ENCODE measurements at regions not wholly inside any gene's neighbourhood (a gene's known extent, or its start where the extent isn't known, plus 50 kb on each side); places are given as distances from the start of the nearest gene placed in this dataset.
"Not testable (repeated sequence)": the region's sequence is repeated elsewhere in the genome, so short reads cannot be mapped to it uniquely, and the experiment has no call there.

DNA sequence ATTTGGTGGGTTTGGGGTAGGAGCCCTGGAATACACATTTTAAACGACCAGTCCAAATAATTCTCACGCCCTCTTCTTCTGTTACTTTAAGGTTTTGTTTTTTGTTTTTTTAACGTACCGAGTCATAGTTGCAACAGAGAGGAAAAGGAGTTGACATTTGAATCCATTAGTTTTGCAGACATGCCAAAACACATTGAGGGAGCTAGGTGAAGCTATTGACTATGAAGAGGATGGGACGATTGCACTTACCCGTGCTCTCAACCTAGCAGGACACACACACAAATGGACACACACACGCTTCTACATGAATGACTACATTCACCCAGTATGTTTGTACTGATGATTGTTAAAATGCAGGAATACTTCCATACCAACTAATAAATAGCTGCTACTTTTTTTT lies 54.3 kb upstream of the CIT start:
- no peak for DNase-seq

DNA sequence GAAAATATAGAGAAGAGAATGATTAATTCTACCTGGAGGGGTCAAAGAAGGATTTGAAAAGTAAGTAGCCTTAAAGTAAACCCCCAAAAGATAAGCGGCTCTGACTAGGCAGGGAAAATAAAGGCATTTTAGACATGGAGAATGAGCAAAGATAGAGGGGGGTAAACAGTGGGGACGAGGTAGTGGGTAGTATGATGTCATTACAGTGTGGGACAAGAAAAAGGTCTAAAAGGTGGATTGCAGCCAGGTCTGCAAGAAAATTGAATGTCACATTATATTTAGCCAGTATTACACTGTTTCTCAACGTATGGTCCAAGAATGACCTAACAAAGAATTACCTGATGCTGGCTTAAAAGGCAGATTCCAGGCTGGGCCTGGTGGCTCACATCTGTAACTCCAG lies 55.8 kb upstream of the CIT start:
- no peak for DNase-seq

DNA sequence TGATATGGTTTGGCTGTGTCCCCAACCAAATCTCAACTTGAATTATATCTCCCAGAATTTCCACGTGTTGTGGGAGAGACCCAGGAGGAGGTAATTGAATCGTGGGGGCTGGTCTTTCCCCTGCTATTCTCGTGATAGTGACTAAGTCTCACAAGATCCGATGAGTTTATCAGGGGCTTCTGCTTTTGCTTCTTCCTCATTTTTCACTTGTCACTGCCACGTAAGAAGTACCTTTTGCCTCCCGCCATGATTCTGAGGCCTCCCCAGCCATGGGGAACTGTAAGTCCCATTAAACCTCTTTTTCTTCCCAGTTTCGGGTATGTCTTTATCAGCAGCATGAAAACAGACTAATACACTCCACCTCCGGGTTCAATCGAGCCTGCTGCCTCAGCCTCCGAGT lies 54.3 kb upstream of the BICDL1 start:
- DNase-seq = not testable (repeated sequence)

DNA sequence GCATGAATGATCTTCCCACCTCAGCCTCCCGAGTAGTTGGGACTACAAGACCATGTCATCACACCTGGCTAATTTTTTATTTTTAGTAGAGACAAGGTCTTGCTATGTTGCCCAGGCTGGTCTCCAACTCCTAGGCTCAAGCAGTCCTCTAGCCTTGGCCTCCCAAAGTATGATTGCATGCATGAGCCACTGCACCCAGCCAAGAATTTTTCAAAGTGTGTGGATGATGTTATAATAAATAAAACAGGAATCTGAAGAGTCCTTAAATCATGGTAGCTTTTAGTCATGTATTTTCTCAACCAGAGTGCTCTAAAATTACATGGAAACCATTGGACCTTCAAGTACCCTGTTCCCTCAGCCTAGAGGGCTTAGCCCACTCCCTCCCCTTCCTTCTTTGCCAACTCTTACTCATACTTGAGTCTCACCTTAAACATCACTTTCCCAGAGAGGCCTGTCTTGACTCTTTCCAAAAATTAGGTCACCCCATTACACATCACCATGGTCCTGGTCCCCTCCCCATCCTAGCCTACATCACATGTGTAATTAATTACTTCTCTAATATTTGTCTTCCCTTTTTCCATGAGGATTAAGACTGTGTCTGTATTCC lies 52.2 kb upstream of the BICDL1 start:
- DNase-seq = no peak

DNA sequence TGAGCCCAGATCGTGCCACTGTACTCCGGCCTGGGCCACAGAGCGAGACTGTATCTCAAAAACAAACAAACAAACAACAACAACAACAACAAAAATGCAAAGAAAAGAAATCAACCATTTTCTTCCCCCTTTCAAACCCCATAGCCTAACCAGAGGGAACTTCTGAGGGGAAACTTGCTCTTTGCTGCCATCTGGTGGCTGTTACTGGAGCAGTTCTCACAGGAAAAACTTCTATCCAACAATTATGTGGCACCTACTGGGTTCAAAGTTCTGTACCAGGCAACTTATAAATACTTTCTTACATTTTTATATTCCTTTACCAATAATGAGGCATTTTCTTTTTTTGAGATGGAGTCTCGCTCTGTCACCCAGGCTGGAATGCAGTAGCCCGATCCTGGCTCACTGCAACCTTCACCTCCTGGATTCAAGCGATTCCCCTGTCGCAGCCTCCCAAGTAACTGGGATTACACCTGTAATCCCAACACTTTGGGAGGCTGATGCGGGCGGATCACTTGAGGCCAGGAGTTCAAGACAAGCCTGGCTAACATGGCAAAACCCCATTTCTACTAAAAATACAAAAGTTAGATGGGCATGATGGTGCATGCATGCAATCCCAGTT lies 50.9 kb upstream of the BICDL1 start:
- peak; percentile 59 for DNase-seq
